ENCODE measurements at regions not wholly inside any gene's neighbourhood (a gene's known extent, or its start where the extent isn't known, plus 50 kb on each side); places are given as distances from the start of the nearest gene placed in this dataset.

GRCh38 chr12:19971361-19972280, 396.7 kb upstream of the PDE3A start:
- TF ChIP-seq CTCF (IDR thresholded peaks at IDR 0.05; ENCODE audit: low read depth, low read length, poor library complexity, severe bottlenecking) (no peak), EZH2phosphoT487 (IDR thresholded peaks at IDR 0.05; ENCODE audit: borderline replicate concordance, low read length) (no peak)
